ENCODE measurements at regions not wholly inside any gene's neighbourhood (a gene's known extent, or its start where the extent isn't known, plus 50 kb on each side); places are given as distances from the start of the nearest gene placed in this dataset.
"Not testable (repeated sequence)": the region's sequence is repeated elsewhere in the genome, so short reads cannot be mapped to it uniquely, and the experiment has no call there.

- DNase-seq (ENCODE audit: low read depth): no peak
- TF ChIP-seq, protein P1, sequence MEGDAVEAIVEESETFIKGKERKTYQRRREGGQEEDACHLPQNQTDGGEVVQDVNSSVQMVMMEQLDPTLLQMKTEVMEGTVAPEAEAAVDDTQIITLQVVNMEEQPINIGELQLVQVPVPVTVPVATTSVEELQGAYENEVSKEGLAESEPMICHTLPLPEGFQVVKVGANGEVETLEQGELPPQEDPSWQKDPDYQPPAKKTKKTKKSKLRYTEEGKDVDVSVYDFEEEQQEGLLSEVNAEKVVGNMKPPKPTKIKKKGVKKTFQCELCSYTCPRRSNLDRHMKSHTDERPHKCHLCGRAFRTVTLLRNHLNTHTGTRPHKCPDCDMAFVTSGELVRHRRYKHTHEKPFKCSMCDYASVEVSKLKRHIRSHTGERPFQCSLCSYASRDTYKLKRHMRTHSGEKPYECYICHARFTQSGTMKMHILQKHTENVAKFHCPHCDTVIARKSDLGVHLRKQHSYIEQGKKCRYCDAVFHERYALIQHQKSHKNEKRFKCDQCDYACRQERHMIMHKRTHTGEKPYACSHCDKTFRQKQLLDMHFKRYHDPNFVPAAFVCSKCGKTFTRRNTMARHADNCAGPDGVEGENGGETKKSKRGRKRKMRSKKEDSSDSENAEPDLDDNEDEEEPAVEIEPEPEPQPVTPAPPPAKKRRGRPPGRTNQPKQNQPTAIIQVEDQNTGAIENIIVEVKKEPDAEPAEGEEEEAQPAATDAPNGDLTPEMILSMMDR (IDR thresholded peaks at IDR 0.05; ENCODE audit: low read depth, low read length, missing control alignments): no peak
- no peak overlapping the region for H3K4me3 ChIP-seq (ENCODE audit: low read depth, low read length)
Observed at GRCh38 chr3:177491296-177492032, 294.2 kb upstream of the TBL1XR1 start.

- H3K4me3 ChIP-seq (ENCODE audit: low read depth, low read length): no peak overlapping the region
- no peak for DNase-seq (ENCODE audit: low read depth)
- TF ChIP-seq, protein P1 (IDR thresholded peaks at IDR 0.05; ENCODE audit: low read depth, low read length, missing control alignments): no peak
Observed at GRCh38 chr3:177493091-177493490, 295.8 kb upstream of the TBL1XR1 start.

- TF ChIP-seq, protein P1 (IDR thresholded peaks at IDR 0.05; ENCODE audit: low read depth, low read length, missing control alignments): no peak
- no peak overlapping the region for H3K4me3 ChIP-seq (ENCODE audit: low read depth, low read length)
- DNase-seq (ENCODE audit: low read depth): no peak
Observed at GRCh38 chr3:177494216-177494615, 296.9 kb upstream of the TBL1XR1 start.

GRCh38 chr3:177495566-177495965, 298.3 kb upstream of the TBL1XR1 start:
- TF ChIP-seq, protein P1 (IDR thresholded peaks at IDR 0.05; ENCODE audit: low read depth, low read length, missing control alignments): no peak
- no peak overlapping the region for H3K4me3 ChIP-seq (ENCODE audit: low read depth, low read length)
- DNase-seq (ENCODE audit: low read depth): no peak

- TF ChIP-seq, protein P1 (IDR thresholded peaks at IDR 0.05; ENCODE audit: low read depth, low read length, missing control alignments): no peak
- no peak for DNase-seq (ENCODE audit: low read depth)
Observed at GRCh38 chr3:177498037-177498857, 301.0 kb upstream of the TBL1XR1 start.

GRCh38 chr3:177499039-177499438, 301.8 kb upstream of the TBL1XR1 start:
- DNase-seq (ENCODE audit: low read depth): not testable (repeated sequence)

More at GRCh38 chr3:177498037-177498857, 301.0 kb upstream of the TBL1XR1 start:
- H3K4me3 ChIP-seq (ENCODE audit: low read depth, low read length): no peak overlapping the region

GRCh38 chr3:177499779-177500423, 302.6 kb upstream of the TBL1XR1 start:
- DNase-seq (ENCODE audit: low read depth): no peak
- TF ChIP-seq, protein P1 (IDR thresholded peaks at IDR 0.05; ENCODE audit: low read depth, low read length, missing control alignments): no peak
- no peak overlapping the region for H3K4me3 ChIP-seq (ENCODE audit: low read depth, low read length)

More at GRCh38 chr3:177499039-177499438, 301.8 kb upstream of the TBL1XR1 start:
- H3K4me3 ChIP-seq (ENCODE audit: low read depth, low read length): not testable (repeated sequence)

All from GM12864 (cell line).